Transverse colon (tissue), 4 donors: ENCODE measurements at regions not wholly inside any gene's neighbourhood (a gene's known extent, or its start where the extent isn't known, plus 50 kb on each side); places are given as distances from the start of the nearest gene placed in this dataset.

Source experiments
- DNase-seq: peaks from one replicate; pipeline ENCODE4 v3.0.0-alpha.2; 2019
- H3K27ac ChIP-seq, 4 donors: fragments of 200-600 bp; sonication (generic); 2 replicates each; pipeline ENCODE4 v1.5.1; 2016 to 2018; ENCODE audit warnings: inconsistent platforms in 4 of 4
- H3K27me3 ChIP-seq: fragments of 200-600 bp; sonication (generic); 2 replicates; pipeline ENCODE4 v1.5.1; 2017; ENCODE audit warnings: inconsistent platforms
- H3K36me3 ChIP-seq, 4 donors: fragments of 200-600 bp; sonication (generic); 2 replicates each; pipeline ENCODE4 v1.5.1; 2017 to 2019; ENCODE audit warnings: inconsistent platforms in 4 of 4
- H3K4me1 ChIP-seq, 4 donors: fragments of 200-600 bp; sonication (generic); 2 replicates each; pipeline ENCODE4 v1.5.1; 2017 to 2020; ENCODE audit warnings: inconsistent platforms in 4 of 4
- H3K4me3 ChIP-seq, 4 donors: fragments of 200-600 bp; sonication (generic); 1 replicate in 1 of 4; 2 replicates in 3 of 4; pipeline versions ENCODE4 v1.5.1 to v1.6.1; 2017 to 2019; ENCODE audit warnings: inconsistent platforms in 4 of 4
- H3K9me3 ChIP-seq, 2 donors: fragments of 200-600 bp; sonication (generic); 2 replicates each; pipeline ENCODE4 v1.5.1; 2017 to 2019; ENCODE audit warnings: inconsistent platforms in 2 of 2
- EP300 ChIP-seq: sonication (generic); formaldehyde crosslinking; IDR thresholded peaks from one replicate; pipeline ENCODE4 v1.6.1; 2017; ENCODE audit warnings: antibody characterized with exemption, low read depth
- POLR2A ChIP-seq: fragments of 450-650 bp; IDR thresholded peaks from one replicate; pipeline ENCODE4 v1.6.1; 2016; ENCODE audit warnings: antibody characterized with exemption, mild to moderate bottlenecking, moderate library complexity
- POLR2AphosphoS5 ChIP-seq, 3 donors: sonication (generic); formaldehyde crosslinking; IDR thresholded peaks; one replicate each; pipeline ENCODE4 v1.6.1; 2016; ENCODE audit warnings: antibody characterized with exemption in 3 of 3
- WGBS, 2 donors: methylation state at CpG; one replicate each; pipeline ENCODE4 v1.1.5; 2018; ENCODE audit warnings: low coverage in 1 of 2; 5-methylcytosine and 5-hydroxymethylcytosine counted together
- in situ Hi-C, 4 donors: fragments of 200-750 bp; cut with MboI; loops; one replicate each; pipeline versions ENCODE4 v1.15.0 to v1.15.1; 2017; ENCODE audit warnings: low sequenced_read_pairs in 3 of 4, low pct_ligation_motif_present in 1 of 4, low pct_unique_long_range_greater_than_20kb in 1 of 4
- intact Hi-C: fragments of 100-400 bp; cut with DNase I; formaldehyde crosslinking; loops from one replicate; pipeline ENCODE4 v1.15.1; 2023; ENCODE audit warnings: low total_unique reads
- TF ChIP-seq, protein P1 (sequence below), 5 experiments: fragments of 200-600 bp in 3 of 5; fragments of 450-650 bp in 2 of 5; sonication (generic) in 3 of 5; IDR thresholded peaks; 1 replicate in 2 of 5; 2 replicates in 3 of 5; pipeline ENCODE4 v1.5.1; 2016 to 2017; ENCODE audit warnings: antibody characterized with exemption in 5 of 5, inconsistent platforms in 3 of 5, mild to moderate bottlenecking in 2 of 5, moderate library complexity in 1 of 5

DNA sequence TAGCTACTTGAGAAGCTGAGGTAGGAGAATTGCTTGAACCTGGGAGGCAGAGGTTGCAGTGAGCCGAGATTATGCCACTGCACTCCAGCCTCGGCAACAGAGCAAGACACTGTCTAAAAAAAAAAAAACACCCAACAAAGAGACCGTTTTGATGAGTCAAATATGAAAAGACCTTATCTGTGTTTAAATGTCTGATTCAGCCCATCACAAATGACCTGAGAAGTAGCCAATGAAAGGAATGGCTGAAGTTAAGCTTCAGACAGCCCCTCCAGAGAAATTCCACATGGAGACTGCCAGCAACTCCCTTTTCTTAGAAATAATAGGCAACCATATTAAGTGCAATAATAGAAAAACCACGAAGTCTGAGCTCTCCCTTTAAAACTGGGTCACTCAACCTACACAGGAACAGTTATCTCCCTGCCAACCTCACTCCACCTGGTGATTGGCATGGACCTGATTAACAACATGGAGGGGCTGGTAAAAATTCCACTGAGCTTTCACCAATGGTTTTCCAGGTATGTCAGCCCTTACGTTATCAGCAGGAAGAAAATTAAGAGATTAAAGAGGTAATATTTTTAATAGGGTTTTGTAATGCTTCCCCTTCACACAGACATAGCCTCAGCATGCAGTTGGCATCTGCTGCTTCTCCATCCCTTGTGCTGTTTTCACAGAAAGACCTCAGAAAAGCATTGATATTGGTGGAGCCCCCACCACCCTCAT lies 238.1 kb upstream of the STT3B start:
- intact Hi-C loops (loop anchor here (5.0 kb wide), 1 partner anchor 1227 kb away; no protein-coding TSS in a partner anchor), in situ Hi-C loops (no loop called here)
- Histone ChIP-seq H3K27ac (no peak overlapping the region), H3K4me1 (no peaks in the 10 kb centered on the region), H3K4me3 (no peak overlapping the region), H3K27me3 (no peaks in the 10 kb centered on the region), H3K9me3 (no peaks in the 10 kb centered on the region), H3K36me3 (no peaks in the 10 kb centered on the region)
- WGBS, 2 donors = 51 to 70% methylated on average over 5 of the region's 5 CpGs
- TF ChIP-seq, protein P1, sequence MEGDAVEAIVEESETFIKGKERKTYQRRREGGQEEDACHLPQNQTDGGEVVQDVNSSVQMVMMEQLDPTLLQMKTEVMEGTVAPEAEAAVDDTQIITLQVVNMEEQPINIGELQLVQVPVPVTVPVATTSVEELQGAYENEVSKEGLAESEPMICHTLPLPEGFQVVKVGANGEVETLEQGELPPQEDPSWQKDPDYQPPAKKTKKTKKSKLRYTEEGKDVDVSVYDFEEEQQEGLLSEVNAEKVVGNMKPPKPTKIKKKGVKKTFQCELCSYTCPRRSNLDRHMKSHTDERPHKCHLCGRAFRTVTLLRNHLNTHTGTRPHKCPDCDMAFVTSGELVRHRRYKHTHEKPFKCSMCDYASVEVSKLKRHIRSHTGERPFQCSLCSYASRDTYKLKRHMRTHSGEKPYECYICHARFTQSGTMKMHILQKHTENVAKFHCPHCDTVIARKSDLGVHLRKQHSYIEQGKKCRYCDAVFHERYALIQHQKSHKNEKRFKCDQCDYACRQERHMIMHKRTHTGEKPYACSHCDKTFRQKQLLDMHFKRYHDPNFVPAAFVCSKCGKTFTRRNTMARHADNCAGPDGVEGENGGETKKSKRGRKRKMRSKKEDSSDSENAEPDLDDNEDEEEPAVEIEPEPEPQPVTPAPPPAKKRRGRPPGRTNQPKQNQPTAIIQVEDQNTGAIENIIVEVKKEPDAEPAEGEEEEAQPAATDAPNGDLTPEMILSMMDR (IDR thresholded peaks at IDR 0.05) = no peak
- no peak for TF ChIP-seq POLR2AphosphoS5 (IDR thresholded peaks at IDR 0.05)
- TF ChIP-seq EP300 = no peak
- TF ChIP-seq POLR2A = no peak
- no peak for DNase-seq

DNA sequence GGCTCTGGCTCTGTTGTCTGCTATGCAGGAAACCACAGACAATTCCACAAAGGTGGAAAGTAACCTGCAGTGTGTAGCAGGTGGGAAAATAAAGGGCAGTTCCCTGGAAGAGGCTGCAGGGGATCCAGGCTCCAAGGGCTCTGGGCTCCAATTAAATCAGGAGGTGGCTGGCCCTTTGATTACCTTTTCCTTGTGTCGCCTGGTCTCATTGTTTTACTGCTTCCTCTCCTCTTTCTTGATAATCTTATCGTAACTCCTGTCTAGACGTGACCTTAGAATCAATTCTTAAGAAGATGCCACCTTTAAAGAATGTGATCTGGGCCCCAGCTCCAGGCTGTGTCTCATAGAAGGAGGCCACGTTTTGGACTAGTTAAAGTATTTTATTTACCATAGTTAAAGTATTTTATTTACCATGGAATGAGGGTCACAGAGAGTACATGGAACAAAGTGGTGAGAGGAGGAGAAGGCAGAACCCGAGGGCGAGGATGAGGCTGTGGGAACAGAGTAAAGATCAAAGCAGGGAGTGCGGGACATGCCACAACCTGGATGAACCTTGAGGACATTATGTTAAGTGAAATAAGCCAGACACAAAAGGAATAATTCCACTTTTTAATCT lies 237.5 kb upstream of the STT3B start:
- DNase-seq = no peak

DNA sequence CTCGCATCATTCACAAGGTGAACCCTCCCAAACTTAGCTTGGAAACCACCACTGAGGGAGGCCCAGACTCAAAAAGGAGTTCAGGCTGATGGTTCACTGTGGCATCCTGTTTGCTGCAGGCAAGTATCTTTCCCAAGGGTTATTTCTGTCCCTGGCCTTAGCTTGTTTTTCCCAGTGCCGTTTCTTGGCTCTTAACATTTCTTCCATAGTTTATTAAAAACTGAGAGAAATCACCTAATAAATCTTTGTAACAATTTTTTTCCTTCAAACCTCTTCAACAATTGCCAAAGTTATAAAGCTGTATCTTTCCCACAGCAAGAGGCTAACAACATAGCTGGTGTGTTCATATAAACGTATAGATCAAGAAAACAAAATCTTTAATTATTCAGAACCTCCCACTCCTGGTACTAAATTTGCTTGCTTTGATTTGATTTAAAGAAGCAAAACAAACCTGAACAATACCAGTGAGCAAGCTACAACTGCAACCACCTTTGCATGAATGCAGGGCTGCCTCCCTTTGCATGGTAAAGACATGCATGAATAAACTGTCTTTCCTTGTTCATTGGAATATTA lies 234.9 kb upstream of the STT3B start:
- TF ChIP-seq POLR2A = no peak
- TF ChIP-seq, protein P1 (IDR thresholded peaks at IDR 0.05) = no peak
- no peak for TF ChIP-seq EP300
- no peak for TF ChIP-seq POLR2AphosphoS5 (IDR thresholded peaks at IDR 0.05)
- no peaks in the 10 kb centered on the region for H3K9me3 ChIP-seq
- WGBS, 2 donors = 79 to 87% methylated on average over 2 to 3 of the region's 3 CpGs
- in situ Hi-C loops (no loop called here), intact Hi-C loops (loop anchor here (5.0 kb wide), 1 partner anchor 1231 kb away; no protein-coding TSS in a partner anchor)
- no peaks in the 10 kb centered on the region for H3K27me3 ChIP-seq
- H3K27ac ChIP-seq = no peak overlapping the region
- H3K4me3 ChIP-seq = no peak overlapping the region
- H3K36me3 ChIP-seq = no peaks in the 10 kb centered on the region
- no peaks in the 10 kb centered on the region for H3K4me1 ChIP-seq
- no peak for DNase-seq

More for the DNA sequence above, 237.5 kb upstream of the STT3B start:
- in situ Hi-C loops = no loop called here
- TF ChIP-seq, protein P1 (IDR thresholded peaks at IDR 0.05) = no peak
- no peaks in the 10 kb centered on the region for H3K4me1 ChIP-seq
- H3K4me3 ChIP-seq = no peak overlapping the region
- WGBS, 2 donors = 48 to 70% methylated on average over 4 to 7 of the region's 7 CpGs
- no peak overlapping the region for H3K27ac ChIP-seq
- no peaks in the 10 kb centered on the region for H3K27me3 ChIP-seq
- no peaks in the 10 kb centered on the region for H3K9me3 ChIP-seq
- intact Hi-C loops = loop anchor here (5.0 kb wide), 1 partner anchor 1228 kb away; no protein-coding TSS in a partner anchor
- no peaks in the 10 kb centered on the region for H3K36me3 ChIP-seq

DNA sequence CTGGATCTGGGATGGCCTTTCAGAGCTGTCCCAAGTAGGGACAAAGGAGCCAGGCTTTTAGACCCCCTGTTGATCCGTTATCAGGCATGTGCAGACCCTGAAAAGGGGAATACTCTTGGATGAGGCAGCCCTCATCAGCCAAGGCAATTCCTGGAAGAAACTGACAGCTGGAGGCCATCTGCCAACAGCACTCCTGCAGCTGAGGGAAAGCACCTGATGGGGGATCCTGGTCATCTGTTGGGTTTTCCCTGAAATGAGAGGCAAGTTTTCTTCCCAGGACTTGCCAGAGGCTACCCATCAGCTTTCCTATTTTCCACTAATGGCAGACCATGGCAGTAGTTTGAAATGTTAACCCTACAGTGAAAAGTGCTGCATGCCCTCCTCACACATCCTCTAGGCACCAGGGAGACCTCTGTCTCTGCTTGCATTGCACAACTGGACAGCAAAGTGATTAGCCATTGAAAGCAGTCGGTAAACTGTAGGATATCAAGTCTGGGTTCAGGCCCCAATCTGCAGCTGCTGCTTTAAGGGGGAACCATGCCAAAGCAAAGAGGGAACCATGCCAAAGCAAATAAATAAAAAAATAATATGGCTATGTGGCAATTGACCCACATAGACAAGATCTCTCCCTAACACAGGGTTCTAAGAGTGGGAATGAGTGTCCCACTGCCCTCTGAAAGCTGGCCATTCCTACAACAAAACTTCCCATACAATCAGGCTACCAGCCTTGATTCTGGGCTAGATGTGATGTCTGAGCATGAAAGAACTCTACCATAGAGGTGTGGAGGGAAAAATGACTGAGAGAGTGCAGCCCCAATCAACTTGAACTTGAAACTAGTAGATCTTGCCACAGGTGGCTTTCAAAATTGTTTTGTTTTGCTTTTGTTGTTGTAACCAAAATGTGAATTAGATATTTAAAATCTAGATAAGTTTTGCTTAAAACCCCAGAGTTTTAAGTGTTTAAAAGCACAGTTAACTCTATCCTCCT lies 232.0 kb upstream of the STT3B start:
- no peak overlapping the region for H3K27ac ChIP-seq
- no peaks in the 10 kb centered on the region for H3K9me3 ChIP-seq
- no peaks in the 10 kb centered on the region for H3K27me3 ChIP-seq
- no peak for TF ChIP-seq POLR2A
- TF ChIP-seq POLR2AphosphoS5 (IDR thresholded peaks at IDR 0.05) = no peak
- no peak for TF ChIP-seq EP300
- TF ChIP-seq, protein P1 (IDR thresholded peaks at IDR 0.05) = no peak
- WGBS, 2 donors = 56% methylated on average over 2 of the region's 2 CpGs; no CpG with 5 or more reads in 1 of the 2 donors
- DNase-seq = no peak
- no peaks in the 10 kb centered on the region for H3K36me3 ChIP-seq
- intact Hi-C loops = no loop called here
- H3K4me3 ChIP-seq = no peak overlapping the region
- no peaks in the 10 kb centered on the region for H3K4me1 ChIP-seq
- in situ Hi-C loops = no loop called here
